ENCODE measurements at regions not wholly inside any gene's neighbourhood (a gene's known extent, or its start where the extent isn't known, plus 50 kb on each side); places are given as distances from the start of the nearest gene placed in this dataset.

GRCh38 chr6:81813305-81813704 is 60.8 kb upstream of the TENT5A start:
- Histone ChIP-seq H4K20me1 (ENCODE audit: insufficient read depth, low read length) (no peaks in the 10 kb centered on the region), H3K79me2 (ENCODE audit: insufficient read depth, low read length) (no peaks in the 10 kb centered on the region), H3K27ac (ENCODE audit: low read depth, low read length) (no peak overlapping the region), H3K9me3 (ENCODE audit: low read depth, low read length) (no peaks in the 10 kb centered on the region), H3K4me1 (ENCODE audit: insufficient read depth, low read length) (peaks cover 12% of the 10 kb centered on the region), H3K36me3 (ENCODE audit: insufficient read depth, low read length) (no peaks in the 10 kb centered on the region), H3K27me3 (ENCODE audit: insufficient read depth, low read length) (no peaks in the 10 kb centered on the region), H2AFZ (ENCODE audit: low read length) (no peak overlapping the region), H3K4me2 (ENCODE audit: insufficient read depth, low read length) (no peak overlapping the region), H3K4me3 (ENCODE audit: insufficient read depth, low read length) (no peak overlapping the region)
- DNase-seq (ENCODE audit: insufficient read length, low spot score, missing footprints), result no peak
- TF ChIP-seq, protein P1, sequence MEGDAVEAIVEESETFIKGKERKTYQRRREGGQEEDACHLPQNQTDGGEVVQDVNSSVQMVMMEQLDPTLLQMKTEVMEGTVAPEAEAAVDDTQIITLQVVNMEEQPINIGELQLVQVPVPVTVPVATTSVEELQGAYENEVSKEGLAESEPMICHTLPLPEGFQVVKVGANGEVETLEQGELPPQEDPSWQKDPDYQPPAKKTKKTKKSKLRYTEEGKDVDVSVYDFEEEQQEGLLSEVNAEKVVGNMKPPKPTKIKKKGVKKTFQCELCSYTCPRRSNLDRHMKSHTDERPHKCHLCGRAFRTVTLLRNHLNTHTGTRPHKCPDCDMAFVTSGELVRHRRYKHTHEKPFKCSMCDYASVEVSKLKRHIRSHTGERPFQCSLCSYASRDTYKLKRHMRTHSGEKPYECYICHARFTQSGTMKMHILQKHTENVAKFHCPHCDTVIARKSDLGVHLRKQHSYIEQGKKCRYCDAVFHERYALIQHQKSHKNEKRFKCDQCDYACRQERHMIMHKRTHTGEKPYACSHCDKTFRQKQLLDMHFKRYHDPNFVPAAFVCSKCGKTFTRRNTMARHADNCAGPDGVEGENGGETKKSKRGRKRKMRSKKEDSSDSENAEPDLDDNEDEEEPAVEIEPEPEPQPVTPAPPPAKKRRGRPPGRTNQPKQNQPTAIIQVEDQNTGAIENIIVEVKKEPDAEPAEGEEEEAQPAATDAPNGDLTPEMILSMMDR (IDR thresholded peaks at IDR 0.05; ENCODE audit: extremely low read depth, low read depth, low read length), result no peak

GRCh38 chr6:81812401-81812800 is 59.9 kb upstream of the TENT5A start:
- TF ChIP-seq, protein P1 (IDR thresholded peaks at IDR 0.05; ENCODE audit: extremely low read depth, low read depth, low read length), result no peak
- H3K4me1 ChIP-seq (ENCODE audit: insufficient read depth, low read length), result peaks cover 12% of the 10 kb centered on the region
- no peaks in the 10 kb centered on the region for H4K20me1 ChIP-seq (ENCODE audit: insufficient read depth, low read length)
- no peaks in the 10 kb centered on the region for H3K36me3 ChIP-seq (ENCODE audit: insufficient read depth, low read length)
- no peaks in the 10 kb centered on the region for H3K79me2 ChIP-seq (ENCODE audit: insufficient read depth, low read length)
- H3K27me3 ChIP-seq (ENCODE audit: insufficient read depth, low read length), result no peaks in the 10 kb centered on the region
- no peak for DNase-seq (ENCODE audit: insufficient read length, low spot score, missing footprints)
- no peaks in the 10 kb centered on the region for H3K9me3 ChIP-seq (ENCODE audit: low read depth, low read length)
- no peak overlapping the region for H3K4me3 ChIP-seq (ENCODE audit: insufficient read depth, low read length)
- no peak overlapping the region for H3K4me2 ChIP-seq (ENCODE audit: insufficient read depth, low read length)
- H2AFZ ChIP-seq (ENCODE audit: low read length), result no peak overlapping the region
- H3K27ac ChIP-seq (ENCODE audit: low read depth, low read length), result no peak overlapping the region

DNA sequence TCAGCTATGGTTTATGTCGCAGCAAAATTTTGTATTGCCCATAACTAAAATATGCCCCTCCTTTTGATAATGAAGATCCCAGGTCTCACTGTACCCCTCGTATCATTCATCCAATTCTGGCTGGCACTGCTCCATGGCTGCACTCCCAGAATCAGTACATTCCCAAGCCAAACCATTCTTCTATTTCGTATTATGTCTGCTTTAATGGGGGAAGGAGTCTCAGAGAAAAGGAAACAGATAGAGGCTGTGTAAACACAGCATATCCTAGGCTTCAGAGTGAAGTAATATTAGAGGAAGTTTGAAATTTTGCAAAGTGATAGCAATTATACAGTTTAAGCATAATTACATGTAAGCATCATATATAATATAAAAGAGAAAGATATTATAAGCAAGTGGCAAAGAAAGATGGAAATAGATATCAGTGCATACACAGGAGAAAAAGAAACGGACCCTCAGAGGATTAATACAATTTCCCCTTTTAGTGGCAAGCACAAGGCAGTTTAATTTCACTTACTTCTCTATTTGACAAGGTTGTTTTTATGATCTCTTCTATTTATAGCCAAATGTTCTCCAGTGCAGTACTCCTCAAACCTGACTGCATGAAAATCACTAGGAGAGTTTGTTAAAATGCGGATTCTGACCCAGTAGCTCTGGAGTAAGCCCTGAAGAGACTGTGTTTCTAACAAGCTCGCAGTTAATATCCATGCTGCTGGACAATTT is 56.5 kb upstream of the TENT5A start:
- Histone ChIP-seq H4K20me1 (ENCODE audit: insufficient read depth, low read length) (no peaks in the 10 kb centered on the region), H3K4me1 (ENCODE audit: insufficient read depth, low read length) (peaks cover 3% of the 10 kb centered on the region), H3K4me3 (ENCODE audit: insufficient read depth, low read length) (no peak overlapping the region), H2AFZ (ENCODE audit: low read length) (peak overlapping the region; percentile 73), H3K36me3 (ENCODE audit: insufficient read depth, low read length) (no peaks in the 10 kb centered on the region), H3K4me2 (ENCODE audit: insufficient read depth, low read length) (peak overlapping the region; percentile 59), H3K9me3 (ENCODE audit: low read depth, low read length) (no peaks in the 10 kb centered on the region), H3K79me2 (ENCODE audit: insufficient read depth, low read length) (no peaks in the 10 kb centered on the region), H3K27ac (ENCODE audit: low read depth, low read length) (no peak overlapping the region), H3K27me3 (ENCODE audit: insufficient read depth, low read length) (no peaks in the 10 kb centered on the region)
- TF ChIP-seq, protein P1 (IDR thresholded peaks at IDR 0.05; ENCODE audit: extremely low read depth, low read depth, low read length), result no peak
- peak; percentile 0 for DNase-seq (ENCODE audit: insufficient read length, low spot score, missing footprints)

GRCh38 chr6:81806793-81807565 is 54.5 kb upstream of the TENT5A start:
- Histone ChIP-seq H3K79me2 (ENCODE audit: insufficient read depth, low read length) (no peaks in the 10 kb centered on the region), H3K4me2 (ENCODE audit: insufficient read depth, low read length) (no peak overlapping the region), H3K4me1 (ENCODE audit: insufficient read depth, low read length) (peaks cover 3% of the 10 kb centered on the region), H3K9me3 (ENCODE audit: low read depth, low read length) (no peaks in the 10 kb centered on the region), H2AFZ (ENCODE audit: low read length) (no peak overlapping the region), H4K20me1 (ENCODE audit: insufficient read depth, low read length) (no peaks in the 10 kb centered on the region), H3K27ac (ENCODE audit: low read depth, low read length) (no peak overlapping the region), H3K4me3 (ENCODE audit: insufficient read depth, low read length) (no peak overlapping the region), H3K36me3 (ENCODE audit: insufficient read depth, low read length) (no peaks in the 10 kb centered on the region), H3K27me3 (ENCODE audit: insufficient read depth, low read length) (no peaks in the 10 kb centered on the region)
- DNase-seq (ENCODE audit: insufficient read length, low spot score, missing footprints), result no peak
- TF ChIP-seq, protein P1 (IDR thresholded peaks at IDR 0.05; ENCODE audit: extremely low read depth, low read depth, low read length), result no peak

Data from osteoblast (primary cell).